HepG2 (cell line): ENCODE measurements at regions not wholly inside any gene's neighbourhood (a gene's known extent, or its start where the extent isn't known, plus 50 kb on each side); places are given as distances from the start of the nearest gene placed in this dataset.

ENCODE experiments used
- ATAC-seq: fragments of 200-7000 bp; cut with Tn5 transposase; 3 replicates; pipeline ENCODE4 v1.9.1; 2020; ENCODE audit warnings: mild to moderate bottlenecking, moderate library complexity
- BruUV-seq: library from RNA; stranded (reverse); fragments of 400-500 nt; replicated peaks from 2 replicates; lab custom pipeline; 2021; lab: Mats Ljungman, UMichigan
- CTCF ChIA-PET: fragments of 300-600 bp; formaldehyde crosslinking; extraction: SDS; loops from one replicate; lab custom pipeline; 2021; ENCODE audit warnings: low total read pairs, inconsistent platforms, low intra/inter-chr PET ratio; lab: Yijun Ruan, JAX
- POLR2A ChIA-PET: fragments of 350-600 bp; sonication (Branson Sonifier 250); formaldehyde crosslinking; loops from one replicate; lab custom pipeline; 2020; ENCODE audit warnings: antibody characterized with exemption, inconsistent platforms; lab: Yijun Ruan, JAX
- DNase-seq: peaks from one replicate; pipeline ENCODE4 v3.0.0-alpha.2; 2015; ENCODE audit warnings: low spot score
- FAIRE-seq: peaks from 3 replicates; lab custom pipeline; 2011; peaks lifted over from hg19 to GRCh38; lab: Jason Lieb, UNC
- H2AFZ ChIP-seq: one replicate; pipeline ENCODE4 v1.6.1; 2011; ENCODE audit warnings: low read length, inconsistent platforms
- H3K27ac ChIP-seq: fragments of 300-600 bp; 3 replicates; pipeline ENCODE4 v1.8.0; 2011; ENCODE audit warnings: mixed run types, mild to moderate bottlenecking, mixed read lengths, low read length, inconsistent platforms; ENCODE audit not compliant: insufficient read depth; ENCODE audit errors: extremely low read length
- H3K27me3 ChIP-seq, 2 experiments: fragments of 200-600 bp in 1 of 2; 2 replicates in 1 of 2; 3 replicates in 1 of 2; pipeline versions ENCODE4 v1.6.0 to v1.8.0; 2011; ENCODE audit warnings: low read length in 2 of 2, mild to moderate bottlenecking in 2 of 2, moderate library complexity in 2 of 2, inconsistent platforms in 1 of 2; ENCODE audit not compliant: insufficient read depth in 2 of 2, control insufficient read depth in 1 of 2
- H3K36me3 ChIP-seq, 2 experiments: fragments of 200-600 bp in 1 of 2; replicated peaks in 1 of 2; 2 replicates in 1 of 2; 3 replicates in 1 of 2; pipeline versions ENCODE4 v1.5.1 to v1.8.0; 2011; ENCODE audit warnings: low read length in 2 of 2, inconsistent platforms in 1 of 2; ENCODE audit not compliant: insufficient read depth in 2 of 2, control insufficient read depth in 1 of 2
- H3K4me1 ChIP-seq: 2 replicates; pipeline ENCODE4 v1.5.1; 2012; ENCODE audit warnings: low read length, inconsistent platforms; ENCODE audit not compliant: insufficient read depth
- H3K4me2 ChIP-seq: 2 replicates; pipeline ENCODE4 v1.6.0; 2011; ENCODE audit warnings: low read depth, low read length, inconsistent platforms
- H3K4me3 ChIP-seq, 3 experiments: fragments of 200-600 bp in 1 of 3; sonication (generic), shearing (Covaris generic) in 1 of 3; replicated peaks in 1 of 3; 2 replicates each; pipeline ENCODE4 v1.5.1; 2011 to 2016; ENCODE audit warnings: low read length in 3 of 3, inconsistent platforms in 2 of 3, low read depth in 2 of 3, mild to moderate bottlenecking in 2 of 3, control low read depth in 1 of 3, mixed read lengths in 1 of 3; ENCODE audit not compliant: insufficient read depth in 1 of 3
- H3K79me2 ChIP-seq: one replicate; pipeline ENCODE4 v1.6.1; 2011; ENCODE audit warnings: low read length, inconsistent platforms; ENCODE audit not compliant: insufficient read depth
- H3K9ac ChIP-seq: 2 replicates; pipeline ENCODE4 v1.6.0; 2011; ENCODE audit warnings: mild to moderate bottlenecking, low read depth, low read length, inconsistent platforms; ENCODE audit not compliant: insufficient read depth
- H3K9me3 ChIP-seq: 2 replicates; pipeline ENCODE4 v1.5.1; 2012; ENCODE audit warnings: mild to moderate bottlenecking, low read length
- H4K20me1 ChIP-seq: 2 replicates; pipeline ENCODE4 v1.6.0; 2011; ENCODE audit warnings: inconsistent platforms, mild to moderate bottlenecking, low read length, moderate library complexity; ENCODE audit not compliant: insufficient read depth
- CREM ChIP-seq, 2 experiments: sonication (generic) in 1 of 2; formaldehyde crosslinking in 1 of 2; IDR thresholded peaks; 2 replicates each; pipeline versions ENCODE4 v1.4.0 to v1.6.1; 2016 to 2020; ENCODE audit warnings: antibody characterized with exemption in 1 of 2, mild to moderate bottlenecking in 1 of 2, missing genetic modification reagents in 1 of 2
- GATAD1 ChIP-seq: IDR thresholded peaks from 2 replicates; pipeline ENCODE4 v1.6.1; 2016; ENCODE audit warnings: missing genetic modification reagents, missing compliant biosample characterization
- HDAC6 ChIP-seq: fragments of 200-600 bp; sonication (generic); IDR thresholded peaks from 2 replicates; pipeline ENCODE4 v1.7.0; 2017; ENCODE audit warnings: mild to moderate bottlenecking, antibody characterized with exemption, low read length, low read depth
- HNRNPH1 ChIP-seq: fragments of 200-400 bp; formaldehyde crosslinking; optimal IDR thresholded peaks from 2 replicates; pipeline ENCODE3; 2017; ENCODE audit warnings: mild to moderate bottlenecking, low read depth, low read length
- KDM1A ChIP-seq: IDR thresholded peaks from 2 replicates; pipeline ENCODE4 v1.6.1; 2016; ENCODE audit warnings: missing compliant biosample characterization
- KLF11 ChIP-seq: IDR thresholded peaks from 2 replicates; pipeline ENCODE4 v1.6.1; 2016; ENCODE audit warnings: missing compliant biosample characterization
- NPAS2 ChIP-seq: sonication (generic); formaldehyde crosslinking; IDR thresholded peaks from 2 replicates; pipeline ENCODE4 v1.8.0; 2022; ENCODE audit warnings: mild to moderate bottlenecking, missing genetic modification reagents, borderline replicate concordance
- SAFB2 ChIP-seq: sonication (generic); formaldehyde crosslinking; IDR thresholded peaks from 2 replicates; pipeline ENCODE4 v1.5.1; 2020; ENCODE audit warnings: missing genetic modification reagents, low read depth, mild to moderate bottlenecking, borderline replicate concordance
- SAP130 ChIP-seq: IDR thresholded peaks from 2 replicates; pipeline ENCODE4 v1.6.1; 2016; ENCODE audit warnings: low read depth
- SPEN ChIP-seq: sonication (generic); formaldehyde crosslinking; IDR thresholded peaks from 2 replicates; pipeline ENCODE4 v1.5.1; 2020; ENCODE audit warnings: low read depth, mild to moderate bottlenecking, missing genetic modification reagents
- TBL1XR1 ChIP-seq: fragments of 150-350 bp; IDR thresholded peaks from 2 replicates; pipeline ENCODE4 v1.6.1; 2014; ENCODE audit warnings: borderline replicate concordance, low read length; ENCODE audit not compliant: partially characterized antibody
- ZNF263 ChIP-seq: sonication (generic); formaldehyde crosslinking; IDR thresholded peaks from 2 replicates; pipeline ENCODE4 v1.4.0; 2020; ENCODE audit warnings: missing genetic modification reagents
- ZNF747 ChIP-seq: sonication (generic); formaldehyde crosslinking; IDR thresholded peaks from 2 replicates; pipeline ENCODE4 v1.8.1; 2023; ENCODE audit warnings: missing genetic modification reagents, mild to moderate bottlenecking, borderline replicate concordance
- ZNF792 ChIP-seq: IDR thresholded peaks from 2 replicates; pipeline ENCODE4 v1.6.1; 2016
- ZSCAN31 ChIP-seq: sonication (generic); formaldehyde crosslinking; IDR thresholded peaks from 2 replicates; pipeline ENCODE4 v1.5.0; 2020; ENCODE audit warnings: low read depth, mild to moderate bottlenecking, missing genetic modification reagents
- WGBS: methylation state at CpG from one replicate; pipeline ENCODE4 v1.1.6; 2017; ENCODE audit warnings: low lambda C conversion rate; 5-methylcytosine and 5-hydroxymethylcytosine counted together
- in situ Hi-C: cut with HindIII; loops from 2 replicates; pipeline ENCODE4 v1.10.0; 2017; ENCODE audit warnings: low pct_unique_long_range_greater_than_20kb; ENCODE audit not compliant: extremely low pct_ligation_motif_present
- intact Hi-C: fragments of 100-400 bp; cut with micrococcal nuclease; formaldehyde crosslinking; loops from one replicate; pipeline ENCODE4 v1.10.0; 2022; ENCODE audit not compliant: unreplicated experiment
- TF ChIP-seq, protein P1 (sequence below): sonication (generic); formaldehyde crosslinking; IDR thresholded peaks from 2 replicates; pipeline ENCODE4 v1.4.0; 2020; ENCODE audit warnings: missing genetic modification reagents, borderline replicate concordance
- TF ChIP-seq, protein P2 (sequence below), 2 experiments: sonication (generic) in 1 of 2; formaldehyde crosslinking in 1 of 2; IDR thresholded peaks; 2 replicates each; pipeline versions ENCODE4 v1.5.1 to v1.6.1; 2011 to 2020; ENCODE audit warnings: borderline replicate concordance in 1 of 2, low read depth in 1 of 2, low read length in 1 of 2, mild to moderate bottlenecking in 1 of 2, missing genetic modification reagents in 1 of 2, moderate library complexity in 1 of 2
- TF ChIP-seq, protein P3 (sequence below): fragments of 450-650 bp; IDR thresholded peaks from 2 replicates; pipeline ENCODE4 v1.6.1; 2017
- TF ChIP-seq, protein P4 (sequence below): sonication (generic); formaldehyde crosslinking; IDR thresholded peaks from 2 replicates; pipeline ENCODE4 v1.5.0; 2020; ENCODE audit warnings: missing genetic modification reagents, mild to moderate bottlenecking, borderline replicate concordance

DNA sequence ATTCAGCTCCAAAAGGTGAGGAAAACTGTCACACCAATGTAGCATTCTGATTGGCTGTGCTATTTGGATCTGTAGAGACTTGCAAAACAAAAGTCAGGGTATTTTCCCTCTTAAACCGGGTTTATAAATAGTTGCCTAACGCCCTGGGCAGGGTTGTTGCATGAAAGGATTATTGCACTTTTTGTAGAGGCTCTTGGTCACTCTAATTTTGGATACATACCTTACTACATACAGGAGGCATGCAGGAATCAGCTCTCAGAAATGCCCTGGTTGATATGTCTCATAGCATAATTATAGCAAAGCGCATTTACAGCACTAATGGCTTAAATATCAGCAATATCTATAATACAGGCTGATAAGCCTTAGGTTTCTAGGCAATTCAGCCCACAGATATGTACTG, 200.0 kb upstream of the GDNF start:
- intact Hi-C loops (no loop called here), in situ Hi-C loops (no loop called here)
- CTCF ChIA-PET, result no interaction called here

More for the DNA sequence above, 200.0 kb upstream of the GDNF start:
- no peaks in the 10 kb centered on the region for H3K79me2 ChIP-seq
- H3K36me3 ChIP-seq, result no peaks in the 10 kb centered on the region
- no peak overlapping the region for H2AFZ ChIP-seq
- BruUV-seq, result no TSS peak
- H3K9me3 ChIP-seq, result no peaks in the 10 kb centered on the region
- H3K9ac ChIP-seq, result no peak overlapping the region
- H3K4me2 ChIP-seq, result no peak overlapping the region
- H4K20me1 ChIP-seq, result no peaks in the 10 kb centered on the region
- no peak overlapping the region for H3K4me3 ChIP-seq
- WGBS, result 7% methylated on average over 3 of the region's 3 CpGs
- peaks cover 2% of the 10 kb centered on the region; the same call in 1 of the 2 replicates for H3K4me1 ChIP-seq
- TF ChIP-seq HDAC6, result no peak
- TF ChIP-seq, protein P1, sequence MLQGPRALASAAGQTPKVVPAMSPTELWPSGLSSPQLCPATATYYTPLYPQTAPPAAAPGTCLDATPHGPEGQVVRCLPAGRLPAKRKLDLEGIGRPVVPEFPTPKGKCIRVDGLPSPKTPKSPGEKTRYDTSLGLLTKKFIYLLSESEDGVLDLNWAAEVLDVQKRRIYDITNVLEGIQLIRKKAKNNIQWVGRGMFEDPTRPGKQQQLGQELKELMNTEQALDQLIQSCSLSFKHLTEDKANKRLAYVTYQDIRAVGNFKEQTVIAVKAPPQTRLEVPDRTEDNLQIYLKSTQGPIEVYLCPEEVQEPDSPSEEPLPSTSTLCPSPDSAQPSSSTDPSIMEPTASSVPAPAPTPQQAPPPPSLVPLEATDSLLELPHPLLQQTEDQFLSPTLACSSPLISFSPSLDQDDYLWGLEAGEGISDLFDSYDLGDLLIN (CRISPR knock-in tag), result no peak
- TF ChIP-seq KLF11 (CRISPR knock-in tag), result no peak
- no peak for TF ChIP-seq ZNF792 (CRISPR knock-in tag)
- TF ChIP-seq TBL1XR1, result no peak
- TF ChIP-seq, protein P2, sequence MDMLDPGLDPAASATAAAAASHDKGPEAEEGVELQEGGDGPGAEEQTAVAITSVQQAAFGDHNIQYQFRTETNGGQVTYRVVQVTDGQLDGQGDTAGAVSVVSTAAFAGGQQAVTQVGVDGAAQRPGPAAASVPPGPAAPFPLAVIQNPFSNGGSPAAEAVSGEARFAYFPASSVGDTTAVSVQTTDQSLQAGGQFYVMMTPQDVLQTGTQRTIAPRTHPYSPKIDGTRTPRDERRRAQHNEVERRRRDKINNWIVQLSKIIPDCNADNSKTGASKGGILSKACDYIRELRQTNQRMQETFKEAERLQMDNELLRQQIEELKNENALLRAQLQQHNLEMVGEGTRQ (IDR thresholded peaks at IDR 0.05; ENCODE audit: low read depth, low read length), result no peak
- TF ChIP-seq, protein P2 (CRISPR knock-in tag; IDR thresholded peaks at IDR 0.05; ENCODE audit: borderline replicate concordance), result no peak
- no peak for TF ChIP-seq SAP130
- TF ChIP-seq, protein P3, sequence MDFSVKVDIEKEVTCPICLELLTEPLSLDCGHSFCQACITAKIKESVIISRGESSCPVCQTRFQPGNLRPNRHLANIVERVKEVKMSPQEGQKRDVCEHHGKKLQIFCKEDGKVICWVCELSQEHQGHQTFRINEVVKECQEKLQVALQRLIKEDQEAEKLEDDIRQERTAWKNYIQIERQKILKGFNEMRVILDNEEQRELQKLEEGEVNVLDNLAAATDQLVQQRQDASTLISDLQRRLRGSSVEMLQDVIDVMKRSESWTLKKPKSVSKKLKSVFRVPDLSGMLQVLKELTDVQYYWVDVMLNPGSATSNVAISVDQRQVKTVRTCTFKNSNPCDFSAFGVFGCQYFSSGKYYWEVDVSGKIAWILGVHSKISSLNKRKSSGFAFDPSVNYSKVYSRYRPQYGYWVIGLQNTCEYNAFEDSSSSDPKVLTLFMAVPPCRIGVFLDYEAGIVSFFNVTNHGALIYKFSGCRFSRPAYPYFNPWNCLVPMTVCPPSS, result no peak
- no peak for TF ChIP-seq ZNF747
- TF ChIP-seq, protein P4, sequence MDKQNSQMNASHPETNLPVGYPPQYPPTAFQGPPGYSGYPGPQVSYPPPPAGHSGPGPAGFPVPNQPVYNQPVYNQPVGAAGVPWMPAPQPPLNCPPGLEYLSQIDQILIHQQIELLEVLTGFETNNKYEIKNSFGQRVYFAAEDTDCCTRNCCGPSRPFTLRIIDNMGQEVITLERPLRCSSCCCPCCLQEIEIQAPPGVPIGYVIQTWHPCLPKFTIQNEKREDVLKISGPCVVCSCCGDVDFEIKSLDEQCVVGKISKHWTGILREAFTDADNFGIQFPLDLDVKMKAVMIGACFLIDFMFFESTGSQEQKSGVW (CRISPR knock-in tag), result no peak
- TF ChIP-seq CREM (IDR thresholded peaks at IDR 0.05), result no peak
- no peak for TF ChIP-seq CREM (CRISPR knock-in tag; IDR thresholded peaks at IDR 0.05)
- TF ChIP-seq KDM1A (CRISPR knock-in tag), result no peak
- TF ChIP-seq ZSCAN31 (CRISPR knock-in tag), result no peak
- TF ChIP-seq ZNF263 (CRISPR knock-in tag), result no peak
- TF ChIP-seq HNRNPH1, result no peak
- no peak for TF ChIP-seq SPEN (CRISPR knock-in tag)
- TF ChIP-seq NPAS2 (CRISPR knock-in tag), result no peak
- TF ChIP-seq SAFB2, result no peak
- no peak for TF ChIP-seq GATAD1 (CRISPR knock-in tag)
- TF ChIP-seq, all 625 proteins: peak for 0
- no peak for DNase-seq
- FAIRE-seq, result no peak
- H3K27ac ChIP-seq, result no peak overlapping the region
- peaks cover 0 to 23% of the 10 kb centered on the region in 2 experiments; a peak in 4 of 5 replicates for H3K27me3 ChIP-seq
- no peak for ATAC-seq
- POLR2A ChIA-PET, result interaction anchor here (0.6 kb wide), 1 partner anchor 481 kb away, joined by 3 read pairs; no protein-coding TSS in a partner anchor
